DOHH2 (cell line): ENCODE measurements at regions not wholly inside any gene's neighbourhood (a gene's known extent, or its start where the extent isn't known, plus 50 kb on each side); places are given as distances from the start of the nearest gene placed in this dataset.

Experiments used
- EZH2phosphoT487 ChIP-seq: fragments of 200-600 bp; sonication (generic); IDR thresholded peaks from 2 replicates; pipeline ENCODE4 v1.6.1; 2017; ENCODE audit warnings: borderline replicate concordance, mild to moderate bottlenecking, antibody characterized with exemption, low read length, moderate library complexity, mixed read lengths
- TF ChIP-seq, protein P1 (sequence below): fragments of 200-600 bp; sonication (generic); IDR thresholded peaks from one replicate; pipeline ENCODE4 v1.5.1; 2014; ENCODE audit warnings: antibody characterized with exemption, mild to moderate bottlenecking, low read depth, low read length; ENCODE audit not compliant: poor library complexity, severe bottlenecking

GRCh38 chr17:14731591-14731990, 430.7 kb downstream of the HS3ST3B1 start:
- TF ChIP-seq, protein P1, sequence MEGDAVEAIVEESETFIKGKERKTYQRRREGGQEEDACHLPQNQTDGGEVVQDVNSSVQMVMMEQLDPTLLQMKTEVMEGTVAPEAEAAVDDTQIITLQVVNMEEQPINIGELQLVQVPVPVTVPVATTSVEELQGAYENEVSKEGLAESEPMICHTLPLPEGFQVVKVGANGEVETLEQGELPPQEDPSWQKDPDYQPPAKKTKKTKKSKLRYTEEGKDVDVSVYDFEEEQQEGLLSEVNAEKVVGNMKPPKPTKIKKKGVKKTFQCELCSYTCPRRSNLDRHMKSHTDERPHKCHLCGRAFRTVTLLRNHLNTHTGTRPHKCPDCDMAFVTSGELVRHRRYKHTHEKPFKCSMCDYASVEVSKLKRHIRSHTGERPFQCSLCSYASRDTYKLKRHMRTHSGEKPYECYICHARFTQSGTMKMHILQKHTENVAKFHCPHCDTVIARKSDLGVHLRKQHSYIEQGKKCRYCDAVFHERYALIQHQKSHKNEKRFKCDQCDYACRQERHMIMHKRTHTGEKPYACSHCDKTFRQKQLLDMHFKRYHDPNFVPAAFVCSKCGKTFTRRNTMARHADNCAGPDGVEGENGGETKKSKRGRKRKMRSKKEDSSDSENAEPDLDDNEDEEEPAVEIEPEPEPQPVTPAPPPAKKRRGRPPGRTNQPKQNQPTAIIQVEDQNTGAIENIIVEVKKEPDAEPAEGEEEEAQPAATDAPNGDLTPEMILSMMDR = no peak
- no peak for TF ChIP-seq EZH2phosphoT487
